ENCODE measurements at regions not wholly inside any gene's neighbourhood (a gene's known extent, or its start where the extent isn't known, plus 50 kb on each side); places are given as distances from the start of the nearest gene placed in this dataset.
"Not testable (repeated sequence)": the region's sequence is repeated elsewhere in the genome, so short reads cannot be mapped to it uniquely, and the experiment has no call there.

GRCh38 chr3:180764481-180764880, 85.2 kb upstream of the CCDC39 start:
- H3K4me3 Mint-ChIP-seq, result no peak overlapping the region
- H3K4me1 Mint-ChIP-seq, result no peaks in the 10 kb centered on the region
- no peak for TF ChIP-seq CTCF (IDR thresholded peaks at IDR 0.05)
- H3K27ac Mint-ChIP-seq, result no peak overlapping the region
- no peaks in the 10 kb centered on the region for H3K36me3 Mint-ChIP-seq (ENCODE audit: low read depth)
- no peak for DNase-seq
- peaks cover 24% of the 10 kb centered on the region for H3K9me3 Mint-ChIP-seq
- H3K27me3 Mint-ChIP-seq (ENCODE audit: low read depth, poor library complexity), result no peaks in the 10 kb centered on the region

DNA sequence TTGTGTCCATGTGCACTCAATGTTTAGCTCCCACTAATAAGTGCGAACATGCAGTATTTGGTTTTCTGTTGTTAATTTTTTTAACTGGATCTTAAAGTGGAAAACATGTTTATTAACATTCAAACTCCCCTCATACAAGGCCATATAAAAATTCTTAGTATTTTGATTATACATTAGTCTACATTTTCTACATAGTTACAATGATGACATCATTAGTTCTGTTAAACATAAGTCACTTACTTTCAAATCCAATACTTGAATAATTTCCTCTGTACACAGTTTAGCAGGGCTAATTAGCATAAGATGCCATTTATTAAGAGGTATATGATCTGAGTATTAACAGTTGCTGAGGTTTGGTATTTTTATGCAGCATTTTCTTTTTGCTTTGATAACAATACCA, 91.3 kb upstream of the CCDC39 start:
- no peak for TF ChIP-seq CTCF (IDR thresholded peaks at IDR 0.05)
- peaks cover 7% of the 10 kb centered on the region for H3K27me3 Mint-ChIP-seq (ENCODE audit: low read depth, poor library complexity)
- H3K4me3 Mint-ChIP-seq, result no peak overlapping the region
- peaks cover 31% of the 10 kb centered on the region for H3K9me3 Mint-ChIP-seq
- H3K4me1 Mint-ChIP-seq, result no peaks in the 10 kb centered on the region
- DNase-seq, result no peak
- no peak overlapping the region for H3K27ac Mint-ChIP-seq
- no peaks in the 10 kb centered on the region for H3K36me3 Mint-ChIP-seq (ENCODE audit: low read depth)

- H3K27me3 Mint-ChIP-seq (ENCODE audit: low read depth, poor library complexity), result peaks cover 7% of the 10 kb centered on the region
- no peaks in the 10 kb centered on the region for H3K4me1 Mint-ChIP-seq
- H3K36me3 Mint-ChIP-seq (ENCODE audit: low read depth), result peaks cover 5% of the 10 kb centered on the region
- TF ChIP-seq CTCF (IDR thresholded peaks at IDR 0.05), result no peak
- H3K9me3 Mint-ChIP-seq, result peaks cover 74% of the 10 kb centered on the region
- DNase-seq, result no peak
- H3K27ac Mint-ChIP-seq, result no peak overlapping the region
- H3K4me3 Mint-ChIP-seq, result no peak overlapping the region
These were observed 97.1 kb upstream of the CCDC39 start for GRCh38 chr3:180776433-180776832.

GRCh38 chr3:180782195-180782984, 103.1 kb upstream of the CCDC39 start:
- H3K4me1 Mint-ChIP-seq, result no peaks in the 10 kb centered on the region
- no peak for TF ChIP-seq CTCF (IDR thresholded peaks at IDR 0.05)
- H3K27me3 Mint-ChIP-seq (ENCODE audit: low read depth, poor library complexity), result no peaks in the 10 kb centered on the region
- DNase-seq, result no peak
- H3K4me3 Mint-ChIP-seq, result no peak overlapping the region
- no peak overlapping the region for H3K27ac Mint-ChIP-seq
- no peaks in the 10 kb centered on the region for H3K36me3 Mint-ChIP-seq (ENCODE audit: low read depth)
- peaks cover 36% of the 10 kb centered on the region for H3K9me3 Mint-ChIP-seq

DNA sequence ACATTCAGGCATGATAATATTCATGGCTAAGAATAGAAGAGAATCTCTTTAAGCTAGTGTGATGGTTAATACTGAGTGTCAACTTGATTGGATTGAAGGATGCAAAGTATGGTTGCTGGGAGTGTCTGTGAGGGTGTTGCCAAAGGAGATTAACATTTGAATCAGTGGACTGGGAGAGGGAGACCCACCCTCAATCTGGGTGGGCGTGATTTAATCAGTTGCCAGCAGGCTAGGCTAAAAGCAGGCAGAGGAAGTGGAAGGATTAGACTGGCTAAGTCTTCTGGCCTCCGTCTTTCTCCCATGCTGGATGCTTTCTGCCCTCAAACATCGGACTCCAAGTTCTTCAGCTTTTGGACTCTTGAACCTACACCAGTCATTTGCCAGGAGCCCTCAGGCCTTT, 106.9 kb upstream of the CCDC39 start:
- not testable (repeated sequence) for H3K27me3 Mint-ChIP-seq (ENCODE audit: low read depth, poor library complexity); DNase-seq; H3K9me3 Mint-ChIP-seq; H3K4me1 Mint-ChIP-seq; H3K36me3 Mint-ChIP-seq (ENCODE audit: low read depth); H3K4me3 Mint-ChIP-seq; H3K27ac Mint-ChIP-seq

DNA sequence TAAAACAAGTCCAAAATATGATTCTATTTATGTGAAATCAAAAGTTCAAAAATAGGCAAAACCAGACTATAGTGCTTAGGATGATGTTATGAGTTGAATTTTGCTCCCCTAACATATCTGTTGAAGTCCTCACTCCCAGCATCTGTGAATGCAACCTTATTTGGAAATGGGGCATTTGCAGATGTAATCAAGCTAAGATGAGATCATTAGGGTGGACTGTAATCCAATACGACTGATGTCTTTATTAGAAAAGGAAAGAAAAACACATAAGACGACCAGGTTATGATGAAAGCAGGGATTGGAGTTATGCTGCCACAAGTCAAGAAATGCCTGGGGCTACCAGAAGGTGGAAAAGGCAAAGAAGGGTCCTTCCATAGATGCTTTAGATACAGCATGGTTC, 110.5 kb upstream of the CCDC39 start:
- TF ChIP-seq CTCF (IDR thresholded peaks at IDR 0.05), result no peak
- Mint-ChIP-seq H3K9me3 (peaks cover 5% of the 10 kb centered on the region), H3K4me3 (no peak overlapping the region)

More for the DNA sequence above, 110.5 kb upstream of the CCDC39 start:
- DNase-seq, result no peak
- Mint-ChIP-seq H3K27ac (no peak overlapping the region), H3K27me3 (ENCODE audit: low read depth, poor library complexity) (peaks cover 2% of the 10 kb centered on the region), H3K36me3 (ENCODE audit: low read depth) (no peaks in the 10 kb centered on the region), H3K4me1 (no peaks in the 10 kb centered on the region)

Data from nephron progenitor cell (in vitro differentiated cells).